Progenitor cell of endocrine pancreas (in vitro differentiated cells): ENCODE measurements at regions not wholly inside any gene's neighbourhood (a gene's known extent, or its start where the extent isn't known, plus 50 kb on each side); places are given as distances from the start of the nearest gene placed in this dataset.
"Not testable (repeated sequence)": the region's sequence is repeated elsewhere in the genome, so short reads cannot be mapped to it uniquely, and the experiment has no call there.

Experiments
- DNase-seq: peaks from one replicate; pipeline ENCODE4 v3.0.0; 2021; ENCODE audit warnings: low spot score; ENCODE audit not compliant: unreplicated experiment
- H3K27ac Mint-ChIP-seq: 2 replicates; pipeline ENCODE4 v1.8.0; 2021; ENCODE audit warnings: mild to moderate bottlenecking, moderate library complexity, mixed read lengths
- H3K27me3 Mint-ChIP-seq: 2 replicates; pipeline ENCODE4 v1.8.0; 2021; ENCODE audit warnings: mixed read lengths
- H3K36me3 Mint-ChIP-seq: 2 replicates; pipeline ENCODE4 v1.8.0; 2022; ENCODE audit warnings: mixed read lengths; ENCODE audit not compliant: insufficient read depth
- H3K4me1 Mint-ChIP-seq: 2 replicates; pipeline ENCODE4 v1.8.0; 2021; ENCODE audit warnings: low read depth, mixed read lengths
- H3K4me3 Mint-ChIP-seq: 2 replicates; pipeline ENCODE4 v1.8.0; 2021; ENCODE audit warnings: low read depth, mild to moderate bottlenecking, moderate library complexity, mixed read lengths
- H3K9me3 Mint-ChIP-seq: 2 replicates; pipeline ENCODE4 v1.8.0; 2021; ENCODE audit warnings: low read depth, mixed read lengths
- CTCF ChIP-seq: fragments of 200-600 bp; sonication (generic); IDR thresholded peaks from one replicate; pipeline ENCODE4 v1.5.0; 2021; ENCODE audit warnings: antibody characterized with exemption, mild to moderate bottlenecking; ENCODE audit not compliant: unreplicated experiment

GRCh38 chr5:67897431-67897830, 318.1 kb upstream of the PIK3R1 start:
- Mint-ChIP-seq H3K36me3 (no peaks in the 10 kb centered on the region), H3K9me3 (no peaks in the 10 kb centered on the region), H3K4me1 (no peaks in the 10 kb centered on the region), H3K27ac (no peak overlapping the region), H3K27me3 (no peaks in the 10 kb centered on the region), H3K4me3 (no peak overlapping the region)
- DNase-seq = no peak
- no peak for TF ChIP-seq CTCF

GRCh38 chr5:67896930-67897313, 318.6 kb upstream of the PIK3R1 start:
- no peak for TF ChIP-seq CTCF
- H3K36me3 Mint-ChIP-seq = no peaks in the 10 kb centered on the region

DNA sequence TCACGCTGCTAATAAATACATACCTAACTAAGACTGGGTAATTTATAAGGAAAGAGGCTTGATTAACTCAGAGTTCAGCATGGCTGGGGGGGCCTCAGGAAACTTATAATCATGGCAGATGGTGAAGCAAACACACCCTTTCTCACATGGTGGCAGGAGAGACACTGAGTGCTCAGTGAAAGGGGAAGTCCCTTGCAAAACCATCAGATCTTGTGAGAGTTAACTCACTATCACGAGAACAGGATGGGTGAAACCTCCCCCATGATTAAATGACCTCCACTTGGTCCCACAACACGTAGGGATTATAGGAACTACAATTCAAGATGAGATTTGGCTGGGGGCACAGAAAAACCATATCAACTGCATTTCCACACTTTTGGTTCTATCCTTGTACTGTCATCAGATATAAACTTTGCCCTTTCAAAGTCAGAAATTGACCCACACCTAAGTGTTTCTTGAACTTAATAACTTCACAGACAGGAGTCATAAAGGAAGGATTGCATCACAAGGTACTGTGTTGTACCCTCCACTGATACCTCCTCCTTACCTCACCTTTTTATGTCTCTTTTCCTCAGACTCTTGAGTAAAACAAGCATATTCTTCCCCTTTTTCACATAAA, 319.1 kb upstream of the PIK3R1 start:
- peaks cover 2% of the 10 kb centered on the region for H3K36me3 Mint-ChIP-seq
- no peak overlapping the region for H3K4me3 Mint-ChIP-seq
- no peak overlapping the region for H3K27ac Mint-ChIP-seq
- TF ChIP-seq CTCF = no peak
- no peaks in the 10 kb centered on the region for H3K27me3 Mint-ChIP-seq
- no peaks in the 10 kb centered on the region for H3K9me3 Mint-ChIP-seq
- no peaks in the 10 kb centered on the region for H3K4me1 Mint-ChIP-seq
- no peak for DNase-seq

More at GRCh38 chr5:67896930-67897313, 318.6 kb upstream of the PIK3R1 start:
- no peak overlapping the region for H3K27ac Mint-ChIP-seq
- no peaks in the 10 kb centered on the region for H3K27me3 Mint-ChIP-seq
- H3K4me3 Mint-ChIP-seq = no peak overlapping the region
- H3K9me3 Mint-ChIP-seq = no peaks in the 10 kb centered on the region
- H3K4me1 Mint-ChIP-seq = no peaks in the 10 kb centered on the region
- DNase-seq = no peak

GRCh38 chr5:67889870-67890269, 325.7 kb upstream of the PIK3R1 start:
- H3K36me3 Mint-ChIP-seq, H3K27ac Mint-ChIP-seq, DNase-seq, H3K27me3 Mint-ChIP-seq, H3K4me3 Mint-ChIP-seq, H3K9me3 Mint-ChIP-seq: not testable (repeated sequence)
- H3K4me1 Mint-ChIP-seq = peaks cover 28% of the 10 kb centered on the region

DNA sequence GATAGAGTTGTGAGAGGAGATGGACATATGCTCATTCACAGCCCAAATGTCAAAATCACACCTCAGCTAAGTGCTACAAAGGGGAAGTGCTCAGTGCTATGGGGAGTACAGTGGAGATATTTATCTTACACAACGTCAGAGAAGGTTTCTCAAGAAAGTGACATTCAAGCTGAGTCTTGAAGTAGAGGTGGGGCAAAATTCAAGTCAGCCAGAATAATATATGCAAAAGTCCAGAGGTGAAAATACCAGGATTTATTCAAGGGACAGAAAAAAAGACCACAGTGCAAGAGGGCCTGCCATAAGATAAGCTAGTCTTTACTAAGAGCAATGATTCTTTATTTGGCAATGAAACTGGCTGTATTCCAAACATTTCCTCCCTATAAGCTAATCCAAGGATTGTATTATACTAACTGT, 327.8 kb upstream of the PIK3R1 start:
- H3K27me3 Mint-ChIP-seq = no peaks in the 10 kb centered on the region
- H3K27ac Mint-ChIP-seq = no peak overlapping the region
- no peak overlapping the region for H3K4me3 Mint-ChIP-seq
- peaks cover 3% of the 10 kb centered on the region for H3K36me3 Mint-ChIP-seq
- TF ChIP-seq CTCF = no peak
- peaks cover 28% of the 10 kb centered on the region for H3K4me1 Mint-ChIP-seq
- DNase-seq = no peak
- H3K9me3 Mint-ChIP-seq = peaks cover 8% of the 10 kb centered on the region

DNA sequence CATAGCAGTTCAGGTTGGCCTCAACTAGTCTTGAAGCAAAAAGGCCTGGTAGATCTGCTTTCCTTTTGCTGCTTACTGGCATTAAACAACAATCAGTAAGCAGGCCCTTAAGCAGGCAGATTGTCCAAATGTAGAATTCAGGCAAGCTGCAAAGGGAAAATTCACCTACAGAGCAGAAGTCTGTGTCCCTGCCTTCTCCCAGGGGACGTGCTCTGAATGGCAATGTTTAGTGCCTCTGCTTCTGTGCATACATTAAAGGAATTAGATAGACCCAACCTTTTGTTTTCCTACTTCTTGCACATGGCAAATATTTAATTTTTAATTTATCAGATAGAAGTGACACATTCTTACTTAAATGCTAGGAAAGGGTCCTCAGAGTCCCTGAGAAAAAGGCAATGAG, 328.8 kb upstream of the PIK3R1 start:
- Mint-ChIP-seq H3K4me3 (no peak overlapping the region), H3K36me3 (peaks cover 7% of the 10 kb centered on the region), H3K4me1 (peaks cover 28% of the 10 kb centered on the region), H3K9me3 (peaks cover 12% of the 10 kb centered on the region), H3K27ac (peak overlapping the region; percentile 5), H3K27me3 (no peaks in the 10 kb centered on the region)
- TF ChIP-seq CTCF = no peak
- DNase-seq = no peak
